Stimulated activated CD8-positive, alpha-beta memory T cell treated with anti-CD3 and anti-CD28 coated beads, Interleukin-15, amount 100 ng/mL, for 1 hour (primary cell): ENCODE measurements at regions not wholly inside any gene's neighbourhood (a gene's known extent, or its start where the extent isn't known, plus 50 kb on each side); places are given as distances from the start of the nearest gene placed in this dataset.
"Not testable (repeated sequence)": the region's sequence is repeated elsewhere in the genome, so short reads cannot be mapped to it uniquely, and the experiment has no call there.

Source experiments
- DNase-seq: peaks from one replicate; pipeline ENCODE4 v3.0.0-alpha.2; 2020; ENCODE audit warnings: low read depth

GRCh38 chr11:112310848-112311247, 50.2 kb upstream of the PLET1 start:
- no peak for DNase-seq

- DNase-seq = no peak
Observed at GRCh38 chr11:112315057-112315720, 54.5 kb upstream of the PLET1 start.

DNA sequence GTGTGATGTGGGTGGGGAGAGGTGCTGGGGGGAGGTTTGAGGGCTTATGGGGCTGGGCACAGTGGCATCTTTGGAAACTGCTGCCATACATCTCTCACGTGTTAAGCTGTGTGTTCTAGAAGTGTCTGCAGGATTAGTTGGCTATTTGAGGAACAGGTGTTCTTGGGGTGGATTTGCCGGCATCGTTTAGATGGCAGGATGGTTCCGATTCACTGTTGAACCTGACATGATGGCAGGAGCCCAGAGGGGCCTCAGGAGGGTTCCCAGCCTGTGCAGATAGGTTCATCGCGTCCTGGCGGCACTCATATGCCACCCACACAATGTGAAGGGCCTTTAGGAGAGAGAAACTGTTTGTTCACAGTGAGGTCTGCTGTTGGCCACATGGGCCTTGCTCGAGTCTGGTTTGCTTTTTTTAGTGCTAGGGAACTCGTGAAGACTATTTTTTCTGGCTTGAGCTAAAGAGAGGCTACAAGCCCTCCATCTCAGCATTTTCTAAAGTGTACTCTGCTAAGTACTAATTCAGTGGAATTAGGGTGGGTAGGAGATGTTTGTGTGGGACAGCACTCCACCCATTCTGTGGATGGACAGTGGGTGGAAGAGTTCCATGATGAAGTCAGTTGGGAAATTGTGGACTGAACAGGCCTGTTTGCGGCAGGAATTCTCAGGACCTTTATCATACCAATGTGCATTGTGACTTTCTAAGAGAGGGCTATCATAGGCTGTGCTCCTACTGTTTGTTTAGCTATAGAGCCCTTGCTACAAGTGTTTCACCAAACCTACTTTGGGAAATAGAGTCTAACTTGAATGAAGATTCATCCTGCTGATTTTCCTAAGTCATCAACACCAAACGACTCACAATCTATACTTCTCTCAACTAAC, 55.4 kb upstream of the PLET1 start:
- no peak for DNase-seq

- no peak for DNase-seq
Observed at GRCh38 chr11:112316971-112317370, 56.3 kb upstream of the PLET1 start.

DNA sequence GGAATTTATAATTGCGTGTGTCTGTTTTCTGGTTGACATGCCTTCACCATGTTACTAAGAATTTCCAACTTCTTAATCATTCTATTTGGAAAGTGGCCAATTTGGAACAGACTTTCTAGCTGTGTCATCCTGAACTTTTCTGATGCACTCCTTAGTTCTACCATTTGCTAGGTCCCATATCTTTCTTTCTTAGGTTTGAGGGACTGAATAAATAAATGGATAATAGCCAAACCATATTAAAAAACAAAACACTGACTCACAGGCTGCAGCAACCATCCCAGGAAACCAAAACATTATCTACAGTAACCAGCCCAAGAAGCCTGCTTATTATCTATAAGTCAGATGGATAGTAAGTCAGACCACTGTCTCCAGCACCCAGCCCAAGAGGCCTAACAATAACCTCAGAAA, 57.5 kb upstream of the PLET1 start:
- DNase-seq = no peak

DNA sequence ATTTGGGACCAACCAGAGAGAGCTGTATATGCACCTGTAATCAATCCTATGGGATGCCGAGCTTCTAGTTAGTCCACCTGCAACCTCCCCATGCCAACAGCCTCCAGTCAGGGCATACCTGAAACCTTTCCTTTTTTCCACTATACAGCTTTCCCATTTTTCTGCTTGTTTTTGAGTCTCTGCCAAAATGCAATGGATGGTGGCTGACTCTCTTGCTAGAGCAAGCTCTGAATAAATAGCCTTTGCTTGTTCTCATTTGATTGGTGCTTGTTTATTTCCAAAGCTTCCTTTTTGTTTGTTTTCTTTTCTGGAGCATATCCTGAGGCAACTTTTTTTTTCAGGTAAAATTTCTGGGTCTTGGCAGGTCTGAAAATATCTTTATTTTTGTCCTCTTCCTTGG, 58.0 kb upstream of the PLET1 start:
- DNase-seq = no peak

DNA sequence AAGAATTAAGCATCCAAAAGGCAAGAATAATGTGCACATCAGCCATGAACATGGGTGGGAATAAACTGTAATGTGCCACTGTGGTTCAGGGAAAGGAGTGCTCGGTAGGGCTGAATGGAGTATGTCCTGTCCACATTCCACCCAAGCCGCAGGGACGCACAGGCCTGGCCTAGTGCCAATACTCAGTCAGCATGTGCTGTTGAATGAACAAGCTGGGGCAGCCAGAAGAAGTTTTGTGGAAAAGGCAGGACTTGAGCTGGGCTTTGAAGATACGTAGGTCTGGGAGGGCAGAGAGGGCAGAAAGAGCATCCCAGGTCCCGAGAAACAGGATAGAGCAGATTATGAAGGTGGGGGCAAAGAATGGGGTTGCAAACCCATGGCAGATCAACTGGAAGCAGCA, 60.0 kb upstream of the PLET1 start:
- no peak for DNase-seq

- DNase-seq = no peak
Observed at GRCh38 chr11:112321501-112322172, 61.0 kb upstream of the PLET1 start.

DNA sequence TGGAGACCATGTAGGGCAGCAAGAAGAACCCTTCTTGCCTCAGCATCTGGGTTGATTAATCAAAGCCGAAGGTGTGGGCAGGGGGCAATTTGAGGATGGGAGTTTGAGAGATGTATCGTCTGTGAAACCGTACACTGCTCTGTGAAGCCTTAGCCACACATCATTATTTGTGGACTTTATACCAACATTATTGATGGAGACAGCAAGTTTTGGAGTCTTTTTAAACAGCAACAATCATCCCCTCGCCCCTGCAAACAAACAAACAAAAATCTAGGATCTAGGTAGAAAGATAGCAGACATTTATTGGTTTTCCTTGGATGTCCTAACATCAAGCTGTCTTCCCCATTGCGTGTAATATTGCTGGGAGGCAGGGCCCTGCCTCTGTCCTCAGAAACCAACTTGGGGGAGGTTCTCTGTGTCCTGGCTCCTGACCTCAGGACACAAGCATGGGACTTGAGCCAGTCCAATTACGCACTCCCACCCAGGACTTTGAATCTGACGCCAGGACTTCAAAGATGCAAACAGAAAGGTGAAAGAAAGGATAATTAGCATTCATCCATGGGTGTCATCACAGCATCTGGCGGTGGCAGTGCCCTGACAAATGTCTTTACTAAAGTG, 61.6 kb upstream of the PLET1 start:
- DNase-seq = no peak

DNA sequence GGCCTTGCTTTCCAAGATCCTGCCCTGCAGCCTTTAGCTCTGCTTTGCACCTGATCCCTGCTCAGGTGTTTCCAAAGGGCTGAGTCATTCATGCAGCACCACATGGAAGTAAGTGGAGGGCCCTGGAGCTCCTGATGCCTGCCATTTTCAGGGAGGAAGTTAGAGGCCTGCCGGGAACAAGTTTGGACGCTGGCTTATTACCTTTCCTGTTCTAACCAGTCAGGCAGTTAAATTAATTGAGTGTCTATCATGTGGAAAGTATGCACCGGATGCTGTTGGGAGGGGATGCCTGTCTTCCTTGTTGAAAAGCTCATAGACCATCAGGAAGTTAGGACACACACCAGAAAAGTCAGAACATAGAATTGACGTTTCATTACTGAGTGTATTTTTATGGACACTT, 73.7 kb upstream of the PLET1 start:
- no peak for DNase-seq

GRCh38 chr11:112336356-112336886, 75.8 kb upstream of the PLET1 start:
- no peak for DNase-seq

- DNase-seq = no peak
Observed at GRCh38 chr11:112339566-112339965, 78.9 kb upstream of the PLET1 start.

DNA sequence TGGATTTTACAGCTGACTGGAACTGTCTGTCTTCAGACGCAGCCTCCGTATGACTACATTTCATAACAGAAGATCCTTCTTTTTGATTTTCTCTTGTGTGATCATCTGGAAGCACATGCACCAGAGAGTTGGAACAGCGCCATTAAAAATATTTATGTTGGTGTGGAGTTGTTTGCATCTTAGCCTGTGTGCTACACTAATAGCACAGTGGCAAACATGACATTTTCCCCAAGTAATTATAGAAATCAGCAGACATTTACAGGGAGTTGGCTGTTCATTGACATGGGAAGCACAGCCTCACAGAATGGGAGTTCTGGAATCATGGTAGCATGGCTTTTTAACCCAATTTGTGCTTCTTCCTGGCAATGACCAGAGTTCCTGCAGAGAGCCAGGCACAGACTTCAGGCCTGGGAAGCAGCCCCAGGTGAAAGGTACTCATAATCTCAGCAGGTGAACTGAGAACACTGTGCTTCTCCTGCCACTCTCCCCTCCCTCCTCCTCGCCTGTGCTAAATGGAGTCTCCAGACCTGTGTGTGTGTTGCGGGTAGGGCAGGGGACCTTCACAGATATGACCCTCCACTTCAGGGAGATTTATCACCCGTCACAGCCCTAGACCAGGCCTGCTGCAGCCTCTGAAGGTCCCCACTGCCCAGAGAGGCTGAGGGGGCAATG, 82.8 kb upstream of the PLET1 start:
- no peak for DNase-seq

DNA sequence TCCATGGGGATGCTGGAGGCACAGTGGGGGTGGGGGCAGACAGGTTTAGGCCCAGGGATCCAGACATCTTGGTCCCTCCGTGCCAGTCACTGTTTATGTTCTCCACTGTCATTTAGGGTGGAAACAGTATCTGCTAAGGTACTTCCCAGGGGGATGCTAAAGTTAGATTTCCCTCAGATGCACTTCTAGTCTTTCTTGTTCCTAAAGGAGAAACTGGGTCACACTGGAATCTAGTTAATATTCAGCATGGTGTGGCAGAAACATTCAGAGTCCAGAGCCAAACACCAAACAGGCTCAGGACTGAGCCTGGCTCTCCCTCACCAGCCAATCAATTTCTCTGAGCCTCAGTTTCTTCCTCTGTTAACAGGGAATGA, 83.4 kb upstream of the PLET1 start:
- no peak for DNase-seq

DNA sequence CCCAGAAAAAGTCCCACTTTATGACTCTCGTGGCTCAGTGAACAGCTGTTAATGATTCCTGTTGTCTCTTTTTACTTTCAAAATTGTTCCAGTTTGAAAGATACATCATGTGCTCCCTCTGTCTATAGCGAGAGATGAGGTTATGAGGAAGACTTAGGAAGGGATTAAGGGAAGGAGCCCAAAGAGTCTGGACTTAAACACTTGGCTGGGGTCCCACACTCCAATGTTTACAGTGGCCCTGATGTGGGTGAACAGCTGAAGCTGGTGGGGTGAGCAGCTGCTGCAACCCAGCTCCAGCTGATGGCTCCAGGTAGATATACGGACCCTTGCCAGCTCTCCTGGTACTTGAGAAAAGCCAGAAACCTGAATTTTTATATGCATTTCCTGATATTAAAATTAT, 84.5 kb upstream of the PLET1 start:
- no peak for DNase-seq

DNA sequence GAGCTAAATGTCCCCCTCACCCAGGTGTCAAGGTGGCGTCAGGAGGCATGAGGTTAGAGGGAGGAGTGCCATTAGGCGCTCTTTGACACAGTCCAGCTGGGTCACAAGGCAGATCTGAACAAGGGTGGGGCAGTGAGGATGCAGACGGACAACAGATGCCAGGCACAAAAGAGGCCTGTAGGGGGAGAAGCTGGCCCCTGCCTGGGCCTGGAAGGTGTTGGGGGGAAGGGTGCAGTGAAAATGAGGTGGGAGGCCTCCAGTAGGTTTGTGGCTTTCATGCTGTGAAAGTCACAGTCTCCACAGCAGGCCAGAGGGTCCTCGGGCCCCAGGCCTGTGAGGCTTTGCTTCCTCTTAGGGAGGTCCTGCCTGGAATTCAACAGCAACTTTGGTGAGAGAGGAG, 85.0 kb upstream of the PLET1 start:
- DNase-seq = no peak

GRCh38 chr11:112346586-112346985, 85.9 kb upstream of the PLET1 start:
- DNase-seq = no peak

DNA sequence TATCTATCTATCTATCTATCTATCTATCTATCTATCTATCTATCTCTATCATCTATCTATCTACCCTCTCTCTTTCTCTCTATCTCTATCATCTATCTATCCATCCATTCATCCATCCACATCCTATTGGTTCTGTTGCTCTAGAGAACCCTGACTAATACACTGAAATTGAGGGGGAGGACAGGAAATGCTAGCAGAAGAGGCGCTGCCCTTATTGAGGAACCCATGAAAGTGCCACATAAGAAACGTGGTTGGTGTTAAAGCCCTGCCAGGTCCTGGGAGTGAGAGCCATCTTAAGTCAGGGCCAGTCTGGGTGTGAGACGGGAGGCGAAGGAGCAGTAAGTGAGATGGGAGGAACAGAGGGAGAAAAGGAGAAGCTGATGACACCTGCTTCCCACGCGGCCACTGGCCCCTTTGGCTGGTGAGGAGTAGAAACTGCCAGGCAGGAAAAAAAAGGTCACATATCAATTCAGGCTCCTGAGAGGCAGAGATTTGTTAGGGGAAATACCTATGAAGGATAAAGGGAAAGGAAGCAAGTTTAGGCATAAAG, 87.9 kb upstream of the PLET1 start:
- DNase-seq = no peak

- not testable (repeated sequence) for DNase-seq
Observed at GRCh38 chr11:112351423-112351822, 90.8 kb upstream of the PLET1 start.

- no peak for DNase-seq
Observed at GRCh38 chr11:112352907-112353306, 92.2 kb upstream of the PLET1 start.

DNA sequence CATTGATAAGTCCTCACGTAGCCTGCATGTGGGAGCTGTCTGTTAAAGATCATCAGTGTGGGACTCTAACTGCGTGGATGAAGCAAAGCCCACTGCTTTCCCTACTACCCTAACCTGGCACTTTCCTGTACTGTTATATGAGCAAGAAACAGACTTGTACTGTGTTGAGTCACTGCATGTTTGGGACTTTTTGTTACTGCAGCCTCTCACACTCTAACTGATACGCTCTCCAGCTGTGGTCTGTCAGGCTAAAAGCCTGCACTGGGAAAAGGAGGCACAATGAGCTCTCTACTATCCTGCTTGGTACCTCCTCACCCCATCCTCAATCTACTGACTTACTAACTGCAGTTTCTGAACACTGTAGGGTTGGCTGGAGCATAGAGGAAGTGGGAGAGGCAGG, 93.7 kb upstream of the PLET1 start:
- DNase-seq = no peak

GRCh38 chr11:112355726-112356125, 95.1 kb upstream of the PLET1 start:
- DNase-seq = no peak
